ENCODE measurements at regions not wholly inside any gene's neighbourhood (a gene's known extent, or its start where the extent isn't known, plus 50 kb on each side); places are given as distances from the start of the nearest gene placed in this dataset.

DNA sequence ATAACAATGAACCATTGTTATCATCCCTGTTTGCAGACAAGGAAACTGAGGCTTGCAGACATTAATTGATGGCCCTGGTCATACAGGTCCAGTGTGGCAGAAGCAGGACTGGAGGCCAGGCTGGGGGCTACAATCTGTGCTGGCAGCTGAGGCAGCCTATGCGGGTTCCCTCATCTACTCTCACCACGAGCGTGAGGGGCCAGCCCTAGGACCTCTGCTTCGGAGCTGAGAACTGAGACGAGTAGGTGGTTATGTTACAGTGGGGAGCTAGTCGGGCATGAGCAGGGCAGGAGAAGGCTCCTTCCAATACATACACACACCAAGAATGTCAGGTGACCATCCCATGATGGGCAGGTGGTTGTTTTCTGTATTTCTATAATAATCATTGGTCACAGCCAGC, 82.2 kb upstream of the ASB18 start:
- no peak overlapping the region for H2AFZ ChIP-seq (ENCODE audit: low read length)
- H3K27ac ChIP-seq (replicated peaks; ENCODE audit: low read length) = no peak overlapping the region
- no peak overlapping the region for H3K4me2 ChIP-seq (ENCODE audit: insufficient read depth, low read length, poor library complexity, severe bottlenecking)
- no peak overlapping the region for H3K23ac ChIP-seq (ENCODE audit: low read depth, low read length, poor library complexity)
- H3K36me3 ChIP-seq (replicated peaks in 1 of 2; ENCODE audit: control insufficient read depth in 2 of 2, insufficient read depth in 2 of 2, low read length in 2 of 2) = no peaks in the 10 kb centered on the region
- no peak overlapping the region for H2BK5ac ChIP-seq (ENCODE audit: low read length)
- no peak for DNase-seq (ENCODE audit: low spot score)
- no peak overlapping the region for H3K4me3 ChIP-seq (ENCODE audit: low read length in 2 of 2)
- H3K4me1 ChIP-seq (ENCODE audit: control insufficient read depth in 2 of 2, insufficient read depth in 1 of 2, low read depth in 1 of 2, low read length in 2 of 2) = peaks cover 12 to 23% of the 10 kb centered on the region in 2 donors
- no peak overlapping the region for H4K91ac ChIP-seq (ENCODE audit: low read depth, low read length, poor library complexity)
- H2AK5ac ChIP-seq (ENCODE audit: low read depth, low read length) = no peak overlapping the region
- H3K18ac ChIP-seq (ENCODE audit: low read length) = no peak overlapping the region
- no peak overlapping the region for H3K4ac ChIP-seq (ENCODE audit: low read length)
- H3K9me3 ChIP-seq (replicated peaks in 1 of 2; ENCODE audit: control insufficient read depth in 2 of 2, insufficient read depth in 1 of 2, low read depth in 1 of 2, low read length in 2 of 2) = no peaks in the 10 kb centered on the region
- H3K9ac ChIP-seq (ENCODE audit: low read depth, low read length, poor library complexity) = no peak overlapping the region
- H2BK120ac ChIP-seq (ENCODE audit: low read depth, low read length) = no peak overlapping the region
- no peak overlapping the region for H2BK12ac ChIP-seq (ENCODE audit: low read length)
- no peaks in the 10 kb centered on the region for H3K79me1 ChIP-seq (ENCODE audit: low read depth, low read length)
- no peak overlapping the region for H4K8ac ChIP-seq (ENCODE audit: low read depth, low read length)
- no peak overlapping the region for H3K14ac ChIP-seq (ENCODE audit: low read length)
- no CpG with 5 or more reads among the region's 6 CpGs for WGBS, 2 donors (ENCODE audit: extremely low coverage in 2 of 2, insufficient read length in 2 of 2, insufficient replicate concordance in 1 of 2)
- no peaks in the 10 kb centered on the region for H3K27me3 ChIP-seq (ENCODE audit: control insufficient read depth in 3 of 3, insufficient read depth in 3 of 3, low read depth in 1 of 3, low read length in 3 of 3)
- H2BK15ac ChIP-seq (ENCODE audit: low read length) = no peak overlapping the region

DNA sequence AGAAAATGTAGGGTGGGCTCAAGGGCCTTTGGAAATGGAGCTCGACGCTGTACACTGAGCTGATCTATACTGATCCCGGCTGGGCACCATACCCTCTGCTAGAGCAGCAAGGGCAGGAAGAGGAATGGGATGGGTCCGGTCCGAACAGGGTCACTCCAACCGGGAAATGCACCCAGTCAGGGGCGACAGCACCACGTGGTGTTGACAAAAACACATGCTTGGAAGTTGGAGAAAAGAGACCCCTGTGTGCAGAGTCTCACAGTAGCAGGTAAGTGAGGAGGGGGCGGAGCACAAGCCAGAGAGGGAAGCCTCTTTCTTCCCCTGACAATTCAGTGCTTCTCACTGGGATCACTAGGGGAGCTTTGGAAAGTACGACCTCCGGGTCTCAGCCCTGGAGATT, 84.1 kb upstream of the ASB18 start:
- H2BK12ac ChIP-seq (ENCODE audit: low read length) = no peak overlapping the region
- peaks cover 0 to 2% (median 0%) of the 10 kb centered on the region in 3 experiments for H3K27me3 ChIP-seq (ENCODE audit: control insufficient read depth in 3 of 3, insufficient read depth in 3 of 3, low read depth in 1 of 3, low read length in 3 of 3)
- H2AFZ ChIP-seq (ENCODE audit: low read length) = no peak overlapping the region
- no peak overlapping the region for H4K8ac ChIP-seq (ENCODE audit: low read depth, low read length)
- H3K4me1 ChIP-seq (ENCODE audit: control insufficient read depth in 2 of 2, insufficient read depth in 1 of 2, low read depth in 1 of 2, low read length in 2 of 2) = peaks cover 3 to 15% of the 10 kb centered on the region in 2 donors
- WGBS, 2 donors (ENCODE audit: extremely low coverage in 2 of 2, insufficient read length in 2 of 2, insufficient replicate concordance in 1 of 2) = no CpG with 5 or more reads among the region's 11 CpGs
- H3K79me1 ChIP-seq (ENCODE audit: low read depth, low read length) = no peaks in the 10 kb centered on the region
- H4K91ac ChIP-seq (ENCODE audit: low read depth, low read length, poor library complexity) = no peak overlapping the region
- no peaks in the 10 kb centered on the region for H3K36me3 ChIP-seq (replicated peaks in 1 of 2; ENCODE audit: control insufficient read depth in 2 of 2, insufficient read depth in 2 of 2, low read length in 2 of 2)
- H2AK5ac ChIP-seq (ENCODE audit: low read depth, low read length) = no peak overlapping the region
- no peaks in the 10 kb centered on the region for H3K9me3 ChIP-seq (replicated peaks in 1 of 2; ENCODE audit: control insufficient read depth in 2 of 2, insufficient read depth in 1 of 2, low read depth in 1 of 2, low read length in 2 of 2)
- H3K27ac ChIP-seq (replicated peaks; ENCODE audit: low read length) = no peak overlapping the region
- no peak overlapping the region for H3K9ac ChIP-seq (ENCODE audit: low read depth, low read length, poor library complexity)
- H3K23ac ChIP-seq (ENCODE audit: low read depth, low read length, poor library complexity) = no peak overlapping the region
- H3K14ac ChIP-seq (ENCODE audit: low read length) = no peak overlapping the region
- H2BK15ac ChIP-seq (ENCODE audit: low read length) = no peak overlapping the region
- no peak for DNase-seq (ENCODE audit: low spot score)
- H2BK120ac ChIP-seq (ENCODE audit: low read depth, low read length) = peak overlapping the region; percentile 53
- H2BK5ac ChIP-seq (ENCODE audit: low read length) = no peak overlapping the region
- H3K4ac ChIP-seq (ENCODE audit: low read length) = no peak overlapping the region
- H3K4me2 ChIP-seq (ENCODE audit: insufficient read depth, low read length, poor library complexity, severe bottlenecking) = no peak overlapping the region
- no peak overlapping the region for H3K18ac ChIP-seq (ENCODE audit: low read length)
- no peak overlapping the region for H3K4me3 ChIP-seq (ENCODE audit: low read length in 2 of 2)

DNA sequence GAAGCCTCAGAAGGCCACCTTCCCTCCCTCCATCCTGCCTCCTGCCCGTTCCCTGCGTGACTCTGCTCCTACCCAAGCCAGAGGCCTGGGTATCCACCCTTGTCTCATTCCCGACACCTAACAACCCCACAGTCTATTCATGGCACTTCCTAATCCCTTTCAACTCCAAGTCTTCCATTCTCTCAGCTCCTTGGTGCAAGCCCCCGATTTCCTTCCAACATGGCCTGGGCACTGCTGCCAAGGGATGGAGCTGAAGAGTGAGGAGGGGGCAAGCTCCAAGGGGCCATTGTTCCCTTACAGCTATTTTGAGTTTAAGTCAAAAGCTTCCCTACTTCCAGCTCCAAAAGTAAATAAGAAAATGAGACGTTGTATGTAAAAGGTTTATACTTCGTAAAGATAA, 84.8 kb upstream of the ASB18 start:
- Histone ChIP-seq H2BK120ac (ENCODE audit: low read depth, low read length) (no peak overlapping the region), H2BK15ac (ENCODE audit: low read length) (peak overlapping the region; percentile 42), H3K14ac (ENCODE audit: low read length) (no peak overlapping the region), H2BK5ac (ENCODE audit: low read length) (no peak overlapping the region), H3K4me3 (ENCODE audit: low read length in 2 of 2) (no peak overlapping the region), H3K9ac (ENCODE audit: low read depth, low read length, poor library complexity) (no peak overlapping the region), H3K27me3 (ENCODE audit: control insufficient read depth in 3 of 3, insufficient read depth in 3 of 3, low read depth in 1 of 3, low read length in 3 of 3) (peaks cover 0 to 2% (median 0%) of the 10 kb centered on the region in 3 experiments), H3K18ac (ENCODE audit: low read length) (no peak overlapping the region), H3K4me1 (ENCODE audit: control insufficient read depth in 2 of 2, insufficient read depth in 1 of 2, low read depth in 1 of 2, low read length in 2 of 2) (peaks cover 3 to 14% of the 10 kb centered on the region in 2 donors), H4K91ac (ENCODE audit: low read depth, low read length, poor library complexity) (peak overlapping the region; percentile 61), H4K8ac (ENCODE audit: low read depth, low read length) (no peak overlapping the region), H2AK5ac (ENCODE audit: low read depth, low read length) (peak overlapping the region; percentile 70), H2BK12ac (ENCODE audit: low read length) (no peak overlapping the region), H3K23ac (ENCODE audit: low read depth, low read length, poor library complexity) (no peak overlapping the region), H2AFZ (ENCODE audit: low read length) (no peak overlapping the region), H3K9me3 (replicated peaks in 1 of 2; ENCODE audit: control insufficient read depth in 2 of 2, insufficient read depth in 1 of 2, low read depth in 1 of 2, low read length in 2 of 2) (peaks cover 0 to under 1% of the 10 kb centered on the region in 2 donors), H3K4ac (ENCODE audit: low read length) (no peak overlapping the region), H3K79me1 (ENCODE audit: low read depth, low read length) (no peaks in the 10 kb centered on the region), H3K36me3 (replicated peaks in 1 of 2; ENCODE audit: control insufficient read depth in 2 of 2, insufficient read depth in 2 of 2, low read length in 2 of 2) (no peaks in the 10 kb centered on the region), H3K27ac (replicated peaks; ENCODE audit: low read length) (no peak overlapping the region), H3K4me2 (ENCODE audit: insufficient read depth, low read length, poor library complexity, severe bottlenecking) (no peak overlapping the region)
- DNase-seq (ENCODE audit: low spot score) = no peak
- no CpG with 5 or more reads among the region's 6 CpGs for WGBS, 2 donors (ENCODE audit: extremely low coverage in 2 of 2, insufficient read length in 2 of 2, insufficient replicate concordance in 1 of 2)

- Histone ChIP-seq H3K4me1 (ENCODE audit: control insufficient read depth in 2 of 2, insufficient read depth in 1 of 2, low read depth in 1 of 2, low read length in 2 of 2) (peaks cover 3 to 8% of the 10 kb centered on the region in 2 donors), H3K4me2 (ENCODE audit: insufficient read depth, low read length, poor library complexity, severe bottlenecking) (no peak overlapping the region), H2BK120ac (ENCODE audit: low read depth, low read length) (no peak overlapping the region), H3K36me3 (replicated peaks in 1 of 2; ENCODE audit: control insufficient read depth in 2 of 2, insufficient read depth in 2 of 2, low read length in 2 of 2) (no peaks in the 10 kb centered on the region), H3K14ac (ENCODE audit: low read length) (no peak overlapping the region), H2AFZ (ENCODE audit: low read length) (no peak overlapping the region), H2BK12ac (ENCODE audit: low read length) (no peak overlapping the region), H2BK15ac (ENCODE audit: low read length) (no peak overlapping the region), H3K23ac (ENCODE audit: low read depth, low read length, poor library complexity) (no peak overlapping the region), H3K27me3 (ENCODE audit: control insufficient read depth in 3 of 3, insufficient read depth in 3 of 3, low read depth in 1 of 3, low read length in 3 of 3) (peaks cover 0 to 2% (median 0%) of the 10 kb centered on the region in 3 experiments), H3K27ac (replicated peaks; ENCODE audit: low read length) (no peak overlapping the region), H3K4ac (ENCODE audit: low read length) (no peak overlapping the region), H3K79me1 (ENCODE audit: low read depth, low read length) (no peaks in the 10 kb centered on the region), H4K8ac (ENCODE audit: low read depth, low read length) (no peak overlapping the region), H2BK5ac (ENCODE audit: low read length) (no peak overlapping the region), H3K9me3 (replicated peaks in 1 of 2; ENCODE audit: control insufficient read depth in 2 of 2, insufficient read depth in 1 of 2, low read depth in 1 of 2, low read length in 2 of 2) (peaks cover 0 to 2% of the 10 kb centered on the region in 2 donors), H3K18ac (ENCODE audit: low read length) (no peak overlapping the region), H3K9ac (ENCODE audit: low read depth, low read length, poor library complexity) (no peak overlapping the region), H4K91ac (ENCODE audit: low read depth, low read length, poor library complexity) (no peak overlapping the region), H3K4me3 (ENCODE audit: low read length in 2 of 2) (no peak overlapping the region), H2AK5ac (ENCODE audit: low read depth, low read length) (no peak overlapping the region)
- DNase-seq (ENCODE audit: low spot score) = no peak
- WGBS, 2 donors (ENCODE audit: extremely low coverage in 2 of 2, insufficient read length in 2 of 2, insufficient replicate concordance in 1 of 2) = no CpG with 5 or more reads among the region's 10 CpGs
These were observed 86.2 kb upstream of the ASB18 start for GRCh38 chr2:236350426-236350825.

Measured in neuronal stem cell (in vitro differentiated cells).